ENCODE measurements at regions not wholly inside any gene's neighbourhood (a gene's known extent, or its start where the extent isn't known, plus 50 kb on each side); places are given as distances from the start of the nearest gene placed in this dataset.

DNA sequence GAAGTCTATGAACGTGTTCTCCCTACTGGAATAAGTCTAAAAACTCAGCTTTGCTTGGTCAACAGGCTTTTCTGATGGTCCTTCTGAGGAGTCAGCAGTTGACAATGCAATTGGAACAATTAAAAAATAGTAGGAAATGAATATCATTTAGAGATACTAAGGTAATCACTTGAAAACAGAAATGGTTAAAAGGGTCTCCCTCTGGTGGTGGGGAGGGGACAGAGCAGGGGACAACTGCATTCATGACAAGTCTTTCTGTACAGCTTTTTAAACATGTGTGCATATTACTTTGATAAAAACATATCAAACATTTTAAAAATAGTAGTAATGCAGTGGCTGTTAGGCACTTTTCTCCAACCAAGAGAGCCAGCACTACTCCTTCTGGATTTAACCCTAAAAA lies 119.9 kb upstream of the FHIT start:
- ChIA-PET CTCF (interaction anchor here (0.6 to 0.9 kb wide), 4 partner anchors 10 to 789 kb away, joined by 3 to 4 read pairs (median 3); no protein-coding TSS in a partner anchor), POLR2A (interaction anchor here (0.7 kb wide), 1 partner anchor 1553 kb away, joined by 3 read pairs; no protein-coding TSS in a partner anchor)
- H3K36me3 Mint-ChIP-seq (ENCODE audit: insufficient read depth, unreplicated experiment) = no peaks in the 10 kb centered on the region
- no peaks in the 10 kb centered on the region for H3K9me3 Mint-ChIP-seq (ENCODE audit: unreplicated experiment)
- peaks cover 5% of the 10 kb centered on the region for H3K4me1 Mint-ChIP-seq (ENCODE audit: insufficient read depth, unreplicated experiment)
- H3K27me3 Mint-ChIP-seq (ENCODE audit: insufficient read depth, unreplicated experiment) = peaks cover 26% of the 10 kb centered on the region
- H3K4me3 Mint-ChIP-seq (ENCODE audit: unreplicated experiment) = no peak overlapping the region
- TF ChIP-seq, protein P1, sequence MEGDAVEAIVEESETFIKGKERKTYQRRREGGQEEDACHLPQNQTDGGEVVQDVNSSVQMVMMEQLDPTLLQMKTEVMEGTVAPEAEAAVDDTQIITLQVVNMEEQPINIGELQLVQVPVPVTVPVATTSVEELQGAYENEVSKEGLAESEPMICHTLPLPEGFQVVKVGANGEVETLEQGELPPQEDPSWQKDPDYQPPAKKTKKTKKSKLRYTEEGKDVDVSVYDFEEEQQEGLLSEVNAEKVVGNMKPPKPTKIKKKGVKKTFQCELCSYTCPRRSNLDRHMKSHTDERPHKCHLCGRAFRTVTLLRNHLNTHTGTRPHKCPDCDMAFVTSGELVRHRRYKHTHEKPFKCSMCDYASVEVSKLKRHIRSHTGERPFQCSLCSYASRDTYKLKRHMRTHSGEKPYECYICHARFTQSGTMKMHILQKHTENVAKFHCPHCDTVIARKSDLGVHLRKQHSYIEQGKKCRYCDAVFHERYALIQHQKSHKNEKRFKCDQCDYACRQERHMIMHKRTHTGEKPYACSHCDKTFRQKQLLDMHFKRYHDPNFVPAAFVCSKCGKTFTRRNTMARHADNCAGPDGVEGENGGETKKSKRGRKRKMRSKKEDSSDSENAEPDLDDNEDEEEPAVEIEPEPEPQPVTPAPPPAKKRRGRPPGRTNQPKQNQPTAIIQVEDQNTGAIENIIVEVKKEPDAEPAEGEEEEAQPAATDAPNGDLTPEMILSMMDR (IDR thresholded peaks at IDR 0.05; ENCODE audit: unreplicated experiment) = peak; percentile 47
- H3K27ac Mint-ChIP-seq (ENCODE audit: low read depth, unreplicated experiment) = no peak overlapping the region
- DNase-seq (ENCODE audit: unreplicated experiment) = peak; percentile 32
- intact Hi-C loops (cut with micrococcal nuclease) = no loop called here
- BruUV-seq (replicated peaks) = no TSS peak

DNA sequence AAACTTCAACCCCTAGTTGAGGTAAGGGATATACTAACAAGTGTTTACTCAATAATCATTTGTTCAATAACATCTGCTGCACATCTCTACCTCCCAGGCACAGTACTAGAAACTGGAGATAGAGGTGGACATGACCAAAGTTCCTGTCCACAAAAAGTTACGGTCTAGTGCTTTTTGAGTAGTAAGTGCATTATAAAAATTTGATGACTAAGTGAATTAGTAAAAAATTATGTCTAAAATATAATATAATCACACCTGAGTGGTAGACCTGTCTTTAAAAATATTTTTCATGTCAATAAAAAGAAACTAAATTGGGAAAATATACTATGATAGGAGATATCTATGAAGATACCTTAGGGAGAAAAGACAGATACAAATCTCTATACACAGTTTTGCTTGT lies 121.5 kb upstream of the FHIT start:
- TF ChIP-seq, protein P1 (IDR thresholded peaks at IDR 0.05; ENCODE audit: unreplicated experiment) = no peak
- H3K36me3 Mint-ChIP-seq (ENCODE audit: insufficient read depth, unreplicated experiment) = no peaks in the 10 kb centered on the region
- no TSS peak for BruUV-seq (replicated peaks)

DNA sequence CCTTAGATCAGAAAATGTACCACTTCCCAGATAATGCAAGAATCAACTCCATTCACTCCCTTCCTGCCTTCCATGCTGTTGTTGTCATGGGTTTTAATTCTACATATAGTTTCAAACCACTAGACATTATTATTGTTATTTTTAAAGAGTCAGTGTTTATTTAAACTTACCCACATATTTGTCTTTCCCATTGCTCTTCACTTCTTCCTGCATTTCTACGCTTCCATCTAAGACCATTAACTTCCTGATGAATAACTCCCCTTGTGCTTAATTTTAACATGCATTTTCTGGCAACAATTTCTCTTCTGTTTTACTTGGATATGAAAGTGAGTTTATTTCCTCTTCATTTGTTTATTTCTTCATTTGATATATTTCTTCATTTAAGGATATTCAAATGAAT lies 127.1 kb upstream of the FHIT start:
- Mint-ChIP-seq H3K9me3 (ENCODE audit: unreplicated experiment) (peaks cover 8% of the 10 kb centered on the region), H3K4me3 (ENCODE audit: unreplicated experiment) (no peak overlapping the region), H3K36me3 (ENCODE audit: insufficient read depth, unreplicated experiment) (no peaks in the 10 kb centered on the region), H3K27ac (ENCODE audit: low read depth, unreplicated experiment) (no peak overlapping the region), H3K4me1 (ENCODE audit: insufficient read depth, unreplicated experiment) (peaks cover 11% of the 10 kb centered on the region), H3K27me3 (ENCODE audit: insufficient read depth, unreplicated experiment) (peaks cover 55% of the 10 kb centered on the region)
- POLR2A ChIA-PET = interaction anchor here (0.5 kb wide), 1 partner anchor 1960 kb away, joined by 3 read pairs; no protein-coding TSS in a partner anchor
- no peak for DNase-seq (ENCODE audit: unreplicated experiment)
- CTCF ChIA-PET = interaction anchor here (0.7 kb wide), 1 partner anchor 1452 kb away, joined by 3 read pairs; no protein-coding TSS in a partner anchor
- BruUV-seq (replicated peaks) = no TSS peak
- intact Hi-C loops (cut with micrococcal nuclease) = no loop called here
- TF ChIP-seq, protein P1 (IDR thresholded peaks at IDR 0.05; ENCODE audit: unreplicated experiment) = no peak

More for the DNA sequence above, 121.5 kb upstream of the FHIT start:
- H3K27me3 Mint-ChIP-seq (ENCODE audit: insufficient read depth, unreplicated experiment) = peaks cover 26% of the 10 kb centered on the region
- no peak overlapping the region for H3K27ac Mint-ChIP-seq (ENCODE audit: low read depth, unreplicated experiment)
- intact Hi-C loops (cut with micrococcal nuclease) = no loop called here
- no peak for DNase-seq (ENCODE audit: unreplicated experiment)
- no peaks in the 10 kb centered on the region for H3K9me3 Mint-ChIP-seq (ENCODE audit: unreplicated experiment)
- H3K4me3 Mint-ChIP-seq (ENCODE audit: unreplicated experiment) = no peak overlapping the region
- ChIA-PET CTCF (interaction anchor here (1.1 kb wide), 1 partner anchor 816 kb away, joined by 3 read pairs; no protein-coding TSS in a partner anchor), POLR2A (no interaction called here)
- peaks cover 5% of the 10 kb centered on the region for H3K4me1 Mint-ChIP-seq (ENCODE audit: insufficient read depth, unreplicated experiment)

DNA sequence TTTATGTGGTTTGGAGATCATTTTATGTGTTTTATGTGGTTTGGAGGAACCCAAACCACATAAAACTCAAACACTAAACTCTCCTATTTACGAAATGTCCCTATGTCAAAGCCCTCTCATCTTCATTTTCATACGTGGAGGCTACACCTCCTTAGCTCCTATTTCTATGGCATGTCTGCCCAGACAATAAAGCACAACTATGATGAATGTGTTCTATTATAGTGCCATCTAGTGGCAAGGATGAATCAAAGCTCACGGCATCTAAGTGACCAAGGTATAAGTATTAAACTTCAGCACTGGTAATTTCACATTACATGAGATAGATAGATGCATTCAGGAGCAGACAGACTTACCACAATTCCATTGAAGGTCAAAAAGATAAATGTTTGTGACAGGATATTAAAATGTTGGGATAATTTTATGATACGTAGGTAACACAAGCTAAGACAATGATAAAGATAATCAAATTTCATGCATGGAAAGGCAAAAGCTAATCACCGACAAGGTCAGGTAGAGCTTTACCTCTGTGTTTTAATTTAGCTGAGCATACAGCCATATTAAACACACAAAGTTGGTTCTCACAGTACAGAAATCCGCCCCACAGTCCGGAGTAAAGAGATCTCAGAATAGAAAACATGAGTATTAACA lies 130.6 kb upstream of the FHIT start:
- BruUV-seq (replicated peaks) = no TSS peak
- Mint-ChIP-seq H3K36me3 (ENCODE audit: insufficient read depth, unreplicated experiment) (no peaks in the 10 kb centered on the region), H3K4me1 (ENCODE audit: insufficient read depth, unreplicated experiment) (peaks cover 11% of the 10 kb centered on the region), H3K4me3 (ENCODE audit: unreplicated experiment) (no peak overlapping the region), H3K27ac (ENCODE audit: low read depth, unreplicated experiment) (no peak overlapping the region), H3K27me3 (ENCODE audit: insufficient read depth, unreplicated experiment) (peaks cover 53% of the 10 kb centered on the region), H3K9me3 (ENCODE audit: unreplicated experiment) (peaks cover 14% of the 10 kb centered on the region)
- peak; percentile 56 for DNase-seq (ENCODE audit: unreplicated experiment)
- ChIA-PET POLR2A (interaction anchor here (0.6 to 1.1 kb wide), 2 partner anchors 9 to 1525 kb away, joined by 3 to 4 read pairs; no protein-coding TSS in a partner anchor), CTCF (interaction anchor here (0.5 to 1.8 kb wide), 28 partner anchors 9 to 1807 kb away, joined by 3 to 10 read pairs (median 3); no protein-coding TSS in a partner anchor)
- TF ChIP-seq, protein P1 (IDR thresholded peaks at IDR 0.05; ENCODE audit: unreplicated experiment) = peak; percentile 46
- intact Hi-C loops (cut with micrococcal nuclease) = loop anchor here (2.0 to 5.0 kb wide), 3 partner anchors 150 to 799 kb away; no protein-coding TSS in a partner anchor

All from MCF 10A (cell line).